Transverse colon (tissue), 4 donors: ENCODE measurements at regions not wholly inside any gene's neighbourhood (a gene's known extent, or its start where the extent isn't known, plus 50 kb on each side); places are given as distances from the start of the nearest gene placed in this dataset.

Source experiments
- DNase-seq: peaks from one replicate; pipeline ENCODE4 v3.0.0-alpha.2; 2019
- H3K27ac ChIP-seq, 4 donors: fragments of 200-600 bp; sonication (generic); 2 replicates each; pipeline ENCODE4 v1.5.1; 2016 to 2018; ENCODE audit warnings: inconsistent platforms in 4 of 4
- H3K27me3 ChIP-seq: fragments of 200-600 bp; sonication (generic); 2 replicates; pipeline ENCODE4 v1.5.1; 2017; ENCODE audit warnings: inconsistent platforms
- H3K36me3 ChIP-seq, 4 donors: fragments of 200-600 bp; sonication (generic); 2 replicates each; pipeline ENCODE4 v1.5.1; 2017 to 2019; ENCODE audit warnings: inconsistent platforms in 4 of 4
- H3K4me1 ChIP-seq, 4 donors: fragments of 200-600 bp; sonication (generic); 2 replicates each; pipeline ENCODE4 v1.5.1; 2017 to 2020; ENCODE audit warnings: inconsistent platforms in 4 of 4
- H3K4me3 ChIP-seq, 4 donors: fragments of 200-600 bp; sonication (generic); 1 replicate in 1 of 4; 2 replicates in 3 of 4; pipeline versions ENCODE4 v1.5.1 to v1.6.1; 2017 to 2019; ENCODE audit warnings: inconsistent platforms in 4 of 4
- H3K9me3 ChIP-seq, 2 donors: fragments of 200-600 bp; sonication (generic); 2 replicates each; pipeline ENCODE4 v1.5.1; 2017 to 2019; ENCODE audit warnings: inconsistent platforms in 2 of 2
- EP300 ChIP-seq: sonication (generic); formaldehyde crosslinking; IDR thresholded peaks from one replicate; pipeline ENCODE4 v1.6.1; 2017; ENCODE audit warnings: antibody characterized with exemption, low read depth
- POLR2A ChIP-seq: fragments of 450-650 bp; IDR thresholded peaks from one replicate; pipeline ENCODE4 v1.6.1; 2016; ENCODE audit warnings: antibody characterized with exemption, mild to moderate bottlenecking, moderate library complexity
- POLR2AphosphoS5 ChIP-seq, 3 donors: sonication (generic); formaldehyde crosslinking; IDR thresholded peaks; one replicate each; pipeline ENCODE4 v1.6.1; 2016; ENCODE audit warnings: antibody characterized with exemption in 3 of 3
- WGBS, 2 donors: methylation state at CpG; one replicate each; pipeline ENCODE4 v1.1.5; 2018; ENCODE audit warnings: low coverage in 1 of 2; 5-methylcytosine and 5-hydroxymethylcytosine counted together
- in situ Hi-C, 4 donors: fragments of 200-750 bp; cut with MboI; loops; one replicate each; pipeline versions ENCODE4 v1.15.0 to v1.15.1; 2017; ENCODE audit warnings: low sequenced_read_pairs in 3 of 4, low pct_ligation_motif_present in 1 of 4, low pct_unique_long_range_greater_than_20kb in 1 of 4
- intact Hi-C: fragments of 100-400 bp; cut with DNase I; formaldehyde crosslinking; loops from one replicate; pipeline ENCODE4 v1.15.1; 2023; ENCODE audit warnings: low total_unique reads
- TF ChIP-seq, protein P1 (sequence below), 5 experiments: fragments of 200-600 bp in 3 of 5; fragments of 450-650 bp in 2 of 5; sonication (generic) in 3 of 5; IDR thresholded peaks; 1 replicate in 2 of 5; 2 replicates in 3 of 5; pipeline ENCODE4 v1.5.1; 2016 to 2017; ENCODE audit warnings: antibody characterized with exemption in 5 of 5, inconsistent platforms in 3 of 5, mild to moderate bottlenecking in 2 of 5, moderate library complexity in 1 of 5

DNA sequence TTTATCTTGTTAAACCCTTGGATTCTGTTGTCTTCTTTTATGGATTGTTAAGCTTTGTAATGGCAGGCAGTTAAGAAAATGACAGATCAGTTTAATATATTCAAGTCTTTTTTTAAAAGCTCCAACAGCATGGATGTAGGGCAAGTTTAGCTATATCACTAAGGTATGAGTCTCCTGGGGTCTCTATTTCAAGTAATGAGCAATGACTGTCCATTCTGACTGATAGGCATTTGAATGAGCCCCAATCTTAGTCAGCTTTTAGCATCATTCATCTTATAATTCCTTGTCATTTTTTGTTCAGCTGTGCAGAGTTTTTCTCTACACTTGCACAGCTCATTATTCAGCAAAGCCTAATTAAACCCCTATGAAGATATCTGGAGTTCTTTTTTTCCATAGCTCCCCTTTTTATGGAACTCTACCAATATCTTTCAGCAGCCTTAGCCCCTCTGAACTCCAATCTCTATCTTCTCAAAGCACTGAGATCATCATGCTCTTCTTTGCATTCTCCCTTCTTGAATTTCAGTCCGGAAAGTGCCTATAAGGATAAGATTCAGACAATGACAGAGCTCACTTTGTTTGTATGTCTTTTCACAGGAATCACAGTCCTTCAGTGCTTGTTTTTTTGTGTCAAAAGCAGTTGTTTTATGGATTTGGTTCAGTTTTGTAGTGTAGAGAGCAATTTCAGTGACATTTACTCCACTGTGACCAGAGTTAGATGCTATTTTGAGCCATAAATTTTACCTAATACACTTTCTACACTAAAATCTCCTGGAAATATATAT lies 97.2 kb upstream of the DOK5 start:
- Histone ChIP-seq H3K9me3 (no peaks in the 10 kb centered on the region), H3K27me3 (no peaks in the 10 kb centered on the region), H3K27ac (no peak overlapping the region), H3K4me3 (no peak overlapping the region), H3K36me3 (no peaks in the 10 kb centered on the region), H3K4me1 (no peaks in the 10 kb centered on the region)
- whole genome bisulfite sequencing, 2 donors, result 63 to 91% methylated on average over 1 of the region's 1 CpG
- no peak for TF ChIP-seq POLR2AphosphoS5 (IDR thresholded peaks at IDR 0.05)
- TF ChIP-seq EP300, result no peak
- no peak for TF ChIP-seq POLR2A
- TF ChIP-seq, protein P1, sequence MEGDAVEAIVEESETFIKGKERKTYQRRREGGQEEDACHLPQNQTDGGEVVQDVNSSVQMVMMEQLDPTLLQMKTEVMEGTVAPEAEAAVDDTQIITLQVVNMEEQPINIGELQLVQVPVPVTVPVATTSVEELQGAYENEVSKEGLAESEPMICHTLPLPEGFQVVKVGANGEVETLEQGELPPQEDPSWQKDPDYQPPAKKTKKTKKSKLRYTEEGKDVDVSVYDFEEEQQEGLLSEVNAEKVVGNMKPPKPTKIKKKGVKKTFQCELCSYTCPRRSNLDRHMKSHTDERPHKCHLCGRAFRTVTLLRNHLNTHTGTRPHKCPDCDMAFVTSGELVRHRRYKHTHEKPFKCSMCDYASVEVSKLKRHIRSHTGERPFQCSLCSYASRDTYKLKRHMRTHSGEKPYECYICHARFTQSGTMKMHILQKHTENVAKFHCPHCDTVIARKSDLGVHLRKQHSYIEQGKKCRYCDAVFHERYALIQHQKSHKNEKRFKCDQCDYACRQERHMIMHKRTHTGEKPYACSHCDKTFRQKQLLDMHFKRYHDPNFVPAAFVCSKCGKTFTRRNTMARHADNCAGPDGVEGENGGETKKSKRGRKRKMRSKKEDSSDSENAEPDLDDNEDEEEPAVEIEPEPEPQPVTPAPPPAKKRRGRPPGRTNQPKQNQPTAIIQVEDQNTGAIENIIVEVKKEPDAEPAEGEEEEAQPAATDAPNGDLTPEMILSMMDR (IDR thresholded peaks at IDR 0.05), result no peak
- in situ Hi-C loops (no loop called here), intact Hi-C loops (no loop called here)
- DNase-seq, result no peak

DNA sequence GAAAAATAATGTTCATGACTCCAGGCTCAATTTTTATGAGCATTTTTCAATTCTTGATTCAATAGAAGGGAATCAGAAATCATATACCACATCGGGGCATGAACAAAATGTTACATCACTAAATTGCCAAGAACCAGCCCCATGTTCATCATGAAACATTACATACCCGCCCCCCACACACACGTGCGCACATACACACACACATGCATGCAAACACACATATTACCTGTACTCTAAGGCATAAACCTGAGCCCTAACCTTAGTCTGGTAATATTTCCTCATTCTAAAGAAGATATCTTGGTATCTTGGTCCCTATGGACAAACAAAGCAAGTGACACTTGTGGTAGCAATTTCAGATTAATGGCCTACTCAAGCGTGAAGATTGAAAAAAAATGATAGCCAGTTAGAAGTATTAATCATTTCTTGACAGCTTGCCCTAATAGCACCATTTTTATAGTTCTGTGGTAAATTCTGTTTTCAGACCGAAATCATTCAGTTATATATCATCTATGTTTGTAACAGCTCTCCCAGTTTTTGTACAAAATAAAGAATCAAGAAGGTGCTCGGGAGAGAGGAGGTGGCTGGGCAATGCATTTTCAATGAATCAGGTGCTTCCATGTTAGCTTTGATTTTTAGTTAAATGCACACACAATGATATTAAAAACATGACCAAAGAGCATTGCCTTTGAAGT lies 95.4 kb upstream of the DOK5 start:
- intact Hi-C loops, result no loop called here
- 76 to 77% methylated on average over 6 to 7 of the region's 7 CpGs for WGBS, 2 donors
- TF ChIP-seq POLR2A (no peak), EP300 (no peak), POLR2AphosphoS5 (IDR thresholded peaks at IDR 0.05) (no peak)
- TF ChIP-seq, protein P1 (IDR thresholded peaks at IDR 0.05), result no peak

DNA sequence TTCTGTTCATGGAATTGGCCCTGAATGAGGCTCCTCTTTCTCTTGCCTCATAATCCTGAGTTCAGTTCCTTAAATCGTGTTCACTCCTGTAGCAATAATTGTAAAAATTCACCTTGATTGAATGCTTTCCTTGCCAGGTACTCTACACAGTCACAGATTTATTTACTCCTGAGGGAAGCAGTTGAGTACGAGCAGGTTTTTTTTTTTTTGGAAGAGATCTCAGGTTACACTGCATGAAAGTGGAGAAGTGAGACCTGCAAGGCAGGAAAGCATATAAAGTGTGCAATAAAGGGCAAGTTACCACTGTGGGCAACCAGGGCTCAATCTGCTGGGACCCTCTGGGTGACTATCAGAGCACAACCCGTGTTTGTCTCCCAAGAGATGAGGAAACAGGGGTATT lies 93.0 kb upstream of the DOK5 start:
- no peaks in the 10 kb centered on the region for H3K9me3 ChIP-seq
- intact Hi-C loops (no loop called here), in situ Hi-C loops (no loop called here)
- H3K27ac ChIP-seq, result no peak overlapping the region
- H3K36me3 ChIP-seq, result no peaks in the 10 kb centered on the region
- TF ChIP-seq EP300 (no peak), POLR2AphosphoS5 (IDR thresholded peaks at IDR 0.05) (no peak), POLR2A (no peak)
- TF ChIP-seq, protein P1 (IDR thresholded peaks at IDR 0.05), result no peak
- H3K27me3 ChIP-seq, result no peaks in the 10 kb centered on the region
- WGBS, 2 donors, result 12 to 20% methylated on average over 3 of the region's 3 CpGs
- DNase-seq, result no peak
- no peak overlapping the region for H3K4me3 ChIP-seq
- no peaks in the 10 kb centered on the region for H3K4me1 ChIP-seq

More for the DNA sequence above, 95.4 kb upstream of the DOK5 start:
- no peaks in the 10 kb centered on the region for H3K36me3 ChIP-seq
- no peaks in the 10 kb centered on the region for H3K9me3 ChIP-seq
- no peaks in the 10 kb centered on the region for H3K4me1 ChIP-seq
- no peak for DNase-seq
- no peak overlapping the region for H3K4me3 ChIP-seq
- no peak overlapping the region for H3K27ac ChIP-seq
- no peaks in the 10 kb centered on the region for H3K27me3 ChIP-seq
- in situ Hi-C loops, result no loop called here

DNA sequence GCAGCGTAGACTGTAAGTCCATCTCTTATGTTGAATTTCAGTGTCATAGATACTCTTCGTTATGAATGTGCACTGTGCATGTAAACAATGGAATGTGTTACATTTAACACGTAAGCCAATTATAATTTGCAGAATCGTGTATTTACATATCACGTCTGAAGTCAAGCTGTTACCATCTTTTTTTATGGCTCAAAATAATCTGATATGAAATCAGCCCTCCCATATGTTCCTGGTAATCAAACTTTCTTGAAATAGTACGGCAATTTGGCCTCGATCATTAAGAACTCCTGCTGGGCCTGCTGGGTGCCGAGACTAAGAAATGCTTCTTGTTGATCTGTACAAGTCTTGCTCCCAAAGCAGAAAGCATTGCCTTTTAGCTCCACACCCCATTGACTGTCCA lies 89.6 kb upstream of the DOK5 start:
- H3K27me3 ChIP-seq, result no peaks in the 10 kb centered on the region
- WGBS, 2 donors, result 76 to 86% methylated on average over 5 to 8 of the region's 8 CpGs
- no peaks in the 10 kb centered on the region for H3K4me1 ChIP-seq
- H3K27ac ChIP-seq, result no peak overlapping the region
- TF ChIP-seq, protein P1 (IDR thresholded peaks at IDR 0.05), result no peak
- TF ChIP-seq EP300 (no peak), POLR2A (no peak), POLR2AphosphoS5 (IDR thresholded peaks at IDR 0.05) (no peak)
- intact Hi-C loops (no loop called here), in situ Hi-C loops (no loop called here)
- no peaks in the 10 kb centered on the region for H3K36me3 ChIP-seq
- no peak overlapping the region for H3K4me3 ChIP-seq
- no peak for DNase-seq
- H3K9me3 ChIP-seq, result no peaks in the 10 kb centered on the region
